Liver (tissue), 8 donors: ENCODE measurements at regions not wholly inside any gene's neighbourhood (a gene's known extent, or its start where the extent isn't known, plus 50 kb on each side); places are given as distances from the start of the nearest gene placed in this dataset.

Experiments
- DNase-seq: peaks from one replicate; pipeline ENCODE4 v3.0.0-alpha.2; 2017; ENCODE audit warnings: low spot score
- H3K27ac ChIP-seq, 2 donors: one replicate each; pipeline ENCODE4 v1.7.0; 2013; ENCODE audit warnings: inconsistent platforms in 2 of 2, low read length in 2 of 2, control low read depth in 1 of 2, low read depth in 1 of 2, mild to moderate bottlenecking in 1 of 2
- H3K27me3 ChIP-seq, 4 donors: one replicate each; pipeline versions ENCODE4 v1.6.1 to v1.7.0; 2013; ENCODE audit warnings: low read length in 3 of 4, inconsistent platforms in 1 of 4, mild to moderate bottlenecking in 1 of 4, moderate library complexity in 1 of 4; ENCODE audit not compliant: control insufficient read depth in 4 of 4, insufficient read depth in 4 of 4
- H3K36me3 ChIP-seq, 4 donors: one replicate each; pipeline versions ENCODE4 v1.6.1 to v1.7.0; 2013; ENCODE audit warnings: low read length in 3 of 4, mild to moderate bottlenecking in 3 of 4, low read depth in 1 of 4, moderate library complexity in 1 of 4; ENCODE audit not compliant: control insufficient read depth in 4 of 4, insufficient read depth in 3 of 4
- H3K4me1 ChIP-seq, 4 donors: one replicate each; pipeline versions ENCODE4 v1.6.1 to v1.7.0; 2013; ENCODE audit warnings: low read length in 3 of 4, mild to moderate bottlenecking in 3 of 4, moderate library complexity in 1 of 4; ENCODE audit not compliant: control insufficient read depth in 4 of 4, insufficient read depth in 4 of 4
- H3K4me3 ChIP-seq, 3 donors: one replicate each; pipeline versions ENCODE4 v1.6.1 to v1.7.0; 2013; ENCODE audit warnings: low read length in 3 of 3, control low read depth in 1 of 3, low read depth in 1 of 3, mild to moderate bottlenecking in 1 of 3
- H3K9ac ChIP-seq, 2 donors: one replicate each; pipeline ENCODE4 v1.7.0; 2013; ENCODE audit warnings: low read length in 2 of 2, mild to moderate bottlenecking in 2 of 2, moderate library complexity in 2 of 2, control low read depth in 1 of 2, low read depth in 1 of 2
- H3K9me3 ChIP-seq, 4 donors: one replicate each; pipeline versions ENCODE4 v1.6.1 to v1.7.0; 2013; ENCODE audit warnings: low read length in 3 of 4; ENCODE audit not compliant: control insufficient read depth in 4 of 4
- EGR1 ChIP-seq, 2 donors: IDR thresholded peaks; 2 replicates each; pipeline ENCODE4 v1.6.1; 2016 to 2018; ENCODE audit warnings: antibody characterized with exemption in 2 of 2, low read depth in 2 of 2
- FOXA1 ChIP-seq: IDR thresholded peaks from 2 replicates; pipeline ENCODE4 v1.6.1; 2016; ENCODE audit warnings: antibody characterized with exemption
- FOXA2 ChIP-seq: IDR thresholded peaks from 2 replicates; pipeline ENCODE4 v1.6.1; 2016; ENCODE audit warnings: antibody characterized with exemption
- GABPA ChIP-seq, 2 donors: IDR thresholded peaks in 1 of 2; conservative IDR thresholded peaks in 1 of 2; 2 replicates each; pipeline ENCODE4 v1.6.1; 2016; ENCODE audit warnings: antibody characterized with exemption in 2 of 2, mild to moderate bottlenecking in 1 of 2, moderate library complexity in 1 of 2
- HNF4A ChIP-seq, 2 donors: conservative IDR thresholded peaks; 2 replicates each; pipeline ENCODE4 v1.6.1; 2016; ENCODE audit warnings: antibody characterized with exemption in 2 of 2, mild to moderate bottlenecking in 2 of 2
- HNF4G ChIP-seq: IDR thresholded peaks from 2 replicates; pipeline ENCODE4 v1.6.1; 2016; ENCODE audit warnings: antibody characterized with exemption
- JUND ChIP-seq, 2 donors: IDR thresholded peaks; 2 replicates each; pipeline ENCODE4 v1.6.1; 2016; ENCODE audit warnings: antibody characterized with exemption in 2 of 2
- NR2F2 ChIP-seq: IDR thresholded peaks from 2 replicates; pipeline ENCODE4 v1.6.1; 2016; ENCODE audit warnings: antibody characterized with exemption
- RAD21 ChIP-seq, 2 donors: IDR thresholded peaks; 2 replicates each; pipeline ENCODE4 v1.6.1; 2016; ENCODE audit warnings: antibody characterized with exemption in 2 of 2, mild to moderate bottlenecking in 2 of 2
- RXRA ChIP-seq, 2 donors: IDR thresholded peaks; 2 replicates each; pipeline ENCODE4 v1.6.1; 2017 to 2018; ENCODE audit warnings: antibody characterized with exemption in 2 of 2, mild to moderate bottlenecking in 1 of 2
- SP1 ChIP-seq: IDR thresholded peaks from 2 replicates; pipeline ENCODE4 v1.6.1; 2018; ENCODE audit warnings: antibody characterized with exemption, mild to moderate bottlenecking
- TAF1 ChIP-seq: conservative IDR thresholded peaks from 2 replicates; pipeline ENCODE4 v1.6.1; 2016; ENCODE audit warnings: antibody characterized with exemption, mild to moderate bottlenecking
- YY1 ChIP-seq: IDR thresholded peaks from 2 replicates; pipeline ENCODE4 v1.6.1; 2016; ENCODE audit warnings: antibody characterized with exemption, mild to moderate bottlenecking
- WGBS: extraction: QIAGEN DNeasy Blood & Tissue Kit; methylation state at CpG from one replicate; pipeline ENCODE4 v1.1.7; 2013; 5-methylcytosine and 5-hydroxymethylcytosine counted together
- TF ChIP-seq, protein P1 (sequence below): IDR thresholded peaks from 2 replicates; pipeline ENCODE4 v1.6.1; 2016; ENCODE audit warnings: antibody characterized with exemption, mild to moderate bottlenecking
- TF ChIP-seq, protein P2 (sequence below): IDR thresholded peaks from 2 replicates; pipeline ENCODE4 v1.6.1; 2016; ENCODE audit warnings: antibody characterized with exemption
- TF ChIP-seq, protein P3 (sequence below): IDR thresholded peaks from 2 replicates; pipeline ENCODE4 v1.6.1; 2016; ENCODE audit warnings: antibody characterized with exemption
- TF ChIP-seq, protein P4 (sequence below): fragments of 150-350 bp; IDR thresholded peaks from 2 replicates; pipeline ENCODE4 v1.5.1; 2017; ENCODE audit warnings: improper control_type of control experiment, low read depth, low read length; ENCODE audit not compliant: missing input control
- TF ChIP-seq, protein P5 (sequence below): IDR thresholded peaks from 2 replicates; pipeline ENCODE4 v1.6.1; 2016; ENCODE audit warnings: antibody characterized with exemption
- donor health status: healthy.
- donor health status: healthy.
- donor health status: healthy.
- donor health status: healthy.
- donor health status: healthy.

DNA sequence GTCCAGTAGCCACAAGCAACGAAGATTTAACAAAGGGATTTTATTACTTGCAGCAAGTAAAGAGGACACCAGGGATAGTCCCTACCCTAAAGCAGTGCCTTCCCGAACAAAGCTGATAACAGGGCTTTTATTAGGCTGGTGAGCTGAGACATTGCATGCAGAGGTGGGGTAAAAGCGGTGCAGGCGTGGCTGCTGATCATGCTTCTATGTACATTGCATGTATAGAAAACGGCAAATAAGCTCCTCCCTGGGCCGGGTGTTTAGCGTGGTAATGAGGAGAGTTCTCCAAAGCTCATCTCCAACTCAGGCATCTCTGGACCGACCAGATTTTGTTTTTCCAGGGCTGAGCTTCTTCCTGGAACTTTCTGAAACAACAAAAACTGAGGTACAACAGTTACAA, 83.5 kb upstream of the CDH4 start:
- TF ChIP-seq HNF4A (conservative IDR thresholded peaks at IDR 0.05) (no peak), HNF4G (no peak), YY1 (no peak), RXRA (IDR thresholded peaks at IDR 0.05) (no peak), GABPA (IDR thresholded peaks at IDR 0.05 in 1 of 2, conservative IDR thresholded peaks at IDR 0.05 in 1 of 2) (no peak), EGR1 (IDR thresholded peaks at IDR 0.05; ENCODE audit: low read depth in 2 of 2) (no peak), TAF1 (no peak), FOXA1 (no peak), FOXA2 (no peak)
- TF ChIP-seq, protein P1, sequence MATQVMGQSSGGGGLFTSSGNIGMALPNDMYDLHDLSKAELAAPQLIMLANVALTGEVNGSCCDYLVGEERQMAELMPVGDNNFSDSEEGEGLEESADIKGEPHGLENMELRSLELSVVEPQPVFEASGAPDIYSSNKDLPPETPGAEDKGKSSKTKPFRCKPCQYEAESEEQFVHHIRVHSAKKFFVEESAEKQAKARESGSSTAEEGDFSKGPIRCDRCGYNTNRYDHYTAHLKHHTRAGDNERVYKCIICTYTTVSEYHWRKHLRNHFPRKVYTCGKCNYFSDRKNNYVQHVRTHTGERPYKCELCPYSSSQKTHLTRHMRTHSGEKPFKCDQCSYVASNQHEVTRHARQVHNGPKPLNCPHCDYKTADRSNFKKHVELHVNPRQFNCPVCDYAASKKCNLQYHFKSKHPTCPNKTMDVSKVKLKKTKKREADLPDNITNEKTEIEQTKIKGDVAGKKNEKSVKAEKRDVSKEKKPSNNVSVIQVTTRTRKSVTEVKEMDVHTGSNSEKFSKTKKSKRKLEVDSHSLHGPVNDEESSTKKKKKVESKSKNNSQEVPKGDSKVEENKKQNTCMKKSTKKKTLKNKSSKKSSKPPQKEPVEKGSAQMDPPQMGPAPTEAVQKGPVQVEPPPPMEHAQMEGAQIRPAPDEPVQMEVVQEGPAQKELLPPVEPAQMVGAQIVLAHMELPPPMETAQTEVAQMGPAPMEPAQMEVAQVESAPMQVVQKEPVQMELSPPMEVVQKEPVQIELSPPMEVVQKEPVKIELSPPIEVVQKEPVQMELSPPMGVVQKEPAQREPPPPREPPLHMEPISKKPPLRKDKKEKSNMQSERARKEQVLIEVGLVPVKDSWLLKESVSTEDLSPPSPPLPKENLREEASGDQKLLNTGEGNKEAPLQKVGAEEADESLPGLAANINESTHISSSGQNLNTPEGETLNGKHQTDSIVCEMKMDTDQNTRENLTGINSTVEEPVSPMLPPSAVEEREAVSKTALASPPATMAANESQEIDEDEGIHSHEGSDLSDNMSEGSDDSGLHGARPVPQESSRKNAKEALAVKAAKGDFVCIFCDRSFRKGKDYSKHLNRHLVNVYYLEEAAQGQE: no peak
- TF ChIP-seq, protein P2, sequence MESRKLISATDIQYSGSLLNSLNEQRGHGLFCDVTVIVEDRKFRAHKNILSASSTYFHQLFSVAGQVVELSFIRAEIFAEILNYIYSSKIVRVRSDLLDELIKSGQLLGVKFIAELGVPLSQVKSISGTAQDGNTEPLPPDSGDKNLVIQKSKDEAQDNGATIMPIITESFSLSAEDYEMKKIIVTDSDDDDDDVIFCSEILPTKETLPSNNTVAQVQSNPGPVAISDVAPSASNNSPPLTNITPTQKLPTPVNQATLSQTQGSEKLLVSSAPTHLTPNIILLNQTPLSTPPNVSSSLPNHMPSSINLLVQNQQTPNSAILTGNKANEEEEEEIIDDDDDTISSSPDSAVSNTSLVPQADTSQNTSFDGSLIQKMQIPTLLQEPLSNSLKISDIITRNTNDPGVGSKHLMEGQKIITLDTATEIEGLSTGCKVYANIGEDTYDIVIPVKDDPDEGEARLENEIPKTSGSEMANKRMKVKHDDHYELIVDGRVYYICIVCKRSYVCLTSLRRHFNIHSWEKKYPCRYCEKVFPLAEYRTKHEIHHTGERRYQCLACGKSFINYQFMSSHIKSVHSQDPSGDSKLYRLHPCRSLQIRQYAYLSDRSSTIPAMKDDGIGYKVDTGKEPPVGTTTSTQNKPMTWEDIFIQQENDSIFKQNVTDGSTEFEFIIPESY: no peak
- TF ChIP-seq, protein P3, sequence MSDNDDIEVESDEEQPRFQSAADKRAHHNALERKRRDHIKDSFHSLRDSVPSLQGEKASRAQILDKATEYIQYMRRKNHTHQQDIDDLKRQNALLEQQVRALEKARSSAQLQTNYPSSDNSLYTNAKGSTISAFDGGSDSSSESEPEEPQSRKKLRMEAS: no peak
- no peaks in the 10 kb centered on the region for H3K9me3 ChIP-seq

DNA sequence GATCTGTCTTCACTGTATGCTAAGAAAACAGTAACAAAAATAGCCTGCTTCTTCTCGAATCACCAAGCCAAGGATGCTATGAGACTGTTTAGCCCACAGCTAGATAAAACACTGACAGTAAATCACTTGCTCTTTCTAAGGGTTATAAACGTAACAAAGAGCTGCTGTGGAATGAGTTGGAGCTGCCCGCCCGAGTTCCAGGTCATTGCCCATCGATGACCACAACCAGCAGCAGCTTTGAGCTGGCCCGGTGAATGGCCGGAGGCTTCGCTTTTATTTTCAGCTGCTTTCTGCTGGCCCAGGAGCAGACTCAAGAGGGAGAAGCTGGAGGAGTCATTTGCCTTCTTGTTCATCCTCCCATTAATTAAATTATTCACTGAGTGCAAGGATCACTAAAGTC, 82.2 kb upstream of the CDH4 start:
- peaks cover 0 to 3% (median 1%) of the 10 kb centered on the region in 4 donors for H3K27me3 ChIP-seq
- H3K36me3 ChIP-seq: no peaks in the 10 kb centered on the region
- no peak for TF ChIP-seq RAD21 (IDR thresholded peaks at IDR 0.05)
- TF ChIP-seq SP1: no peak
- TF ChIP-seq, protein P1: no peak
- no peak for TF ChIP-seq HNF4G
- no peak for TF ChIP-seq FOXA1
- TF ChIP-seq HNF4A (conservative IDR thresholded peaks at IDR 0.05): no peak
- no peak for TF ChIP-seq TAF1
- TF ChIP-seq, protein P4, sequence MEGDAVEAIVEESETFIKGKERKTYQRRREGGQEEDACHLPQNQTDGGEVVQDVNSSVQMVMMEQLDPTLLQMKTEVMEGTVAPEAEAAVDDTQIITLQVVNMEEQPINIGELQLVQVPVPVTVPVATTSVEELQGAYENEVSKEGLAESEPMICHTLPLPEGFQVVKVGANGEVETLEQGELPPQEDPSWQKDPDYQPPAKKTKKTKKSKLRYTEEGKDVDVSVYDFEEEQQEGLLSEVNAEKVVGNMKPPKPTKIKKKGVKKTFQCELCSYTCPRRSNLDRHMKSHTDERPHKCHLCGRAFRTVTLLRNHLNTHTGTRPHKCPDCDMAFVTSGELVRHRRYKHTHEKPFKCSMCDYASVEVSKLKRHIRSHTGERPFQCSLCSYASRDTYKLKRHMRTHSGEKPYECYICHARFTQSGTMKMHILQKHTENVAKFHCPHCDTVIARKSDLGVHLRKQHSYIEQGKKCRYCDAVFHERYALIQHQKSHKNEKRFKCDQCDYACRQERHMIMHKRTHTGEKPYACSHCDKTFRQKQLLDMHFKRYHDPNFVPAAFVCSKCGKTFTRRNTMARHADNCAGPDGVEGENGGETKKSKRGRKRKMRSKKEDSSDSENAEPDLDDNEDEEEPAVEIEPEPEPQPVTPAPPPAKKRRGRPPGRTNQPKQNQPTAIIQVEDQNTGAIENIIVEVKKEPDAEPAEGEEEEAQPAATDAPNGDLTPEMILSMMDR: no peak
- TF ChIP-seq FOXA2: no peak
- TF ChIP-seq YY1: no peak
- TF ChIP-seq, protein P5, sequence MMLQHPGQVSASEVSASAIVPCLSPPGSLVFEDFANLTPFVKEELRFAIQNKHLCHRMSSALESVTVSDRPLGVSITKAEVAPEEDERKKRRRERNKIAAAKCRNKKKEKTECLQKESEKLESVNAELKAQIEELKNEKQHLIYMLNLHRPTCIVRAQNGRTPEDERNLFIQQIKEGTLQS: no peak
- no peak for TF ChIP-seq JUND (IDR thresholded peaks at IDR 0.05)
- TF ChIP-seq EGR1 (IDR thresholded peaks at IDR 0.05; ENCODE audit: low read depth in 2 of 2): no peak
- no peak for TF ChIP-seq NR2F2
- TF ChIP-seq RXRA (IDR thresholded peaks at IDR 0.05): no peak
- TF ChIP-seq, protein P3: no peak
- TF ChIP-seq, protein P2: no peak
- TF ChIP-seq GABPA (IDR thresholded peaks at IDR 0.05 in 1 of 2, conservative IDR thresholded peaks at IDR 0.05 in 1 of 2): no peak
- no peak overlapping the region for H3K9ac ChIP-seq
- WGBS: 73% methylated on average over 8 of the region's 8 CpGs
- H3K27ac ChIP-seq: no peak overlapping the region
- no peak overlapping the region for H3K4me3 ChIP-seq
- H3K4me1 ChIP-seq: no peaks in the 10 kb centered on the region
- H3K9me3 ChIP-seq: no peaks in the 10 kb centered on the region
- DNase-seq: no peak

More for the DNA sequence above, 83.5 kb upstream of the CDH4 start:
- 65% methylated on average over 8 of the region's 8 CpGs for WGBS
- H3K4me1 ChIP-seq: no peaks in the 10 kb centered on the region
- DNase-seq: no peak
- no peak overlapping the region for H3K4me3 ChIP-seq
- H3K27me3 ChIP-seq: peaks cover 0 to 3% (median 1%) of the 10 kb centered on the region in 4 donors
- no peak overlapping the region for H3K9ac ChIP-seq
- H3K36me3 ChIP-seq: no peaks in the 10 kb centered on the region
- no peak overlapping the region for H3K27ac ChIP-seq
